ENCODE measurements at regions not wholly inside any gene's neighbourhood (a gene's known extent, or its start where the extent isn't known, plus 50 kb on each side); places are given as distances from the start of the nearest gene placed in this dataset.

DNA sequence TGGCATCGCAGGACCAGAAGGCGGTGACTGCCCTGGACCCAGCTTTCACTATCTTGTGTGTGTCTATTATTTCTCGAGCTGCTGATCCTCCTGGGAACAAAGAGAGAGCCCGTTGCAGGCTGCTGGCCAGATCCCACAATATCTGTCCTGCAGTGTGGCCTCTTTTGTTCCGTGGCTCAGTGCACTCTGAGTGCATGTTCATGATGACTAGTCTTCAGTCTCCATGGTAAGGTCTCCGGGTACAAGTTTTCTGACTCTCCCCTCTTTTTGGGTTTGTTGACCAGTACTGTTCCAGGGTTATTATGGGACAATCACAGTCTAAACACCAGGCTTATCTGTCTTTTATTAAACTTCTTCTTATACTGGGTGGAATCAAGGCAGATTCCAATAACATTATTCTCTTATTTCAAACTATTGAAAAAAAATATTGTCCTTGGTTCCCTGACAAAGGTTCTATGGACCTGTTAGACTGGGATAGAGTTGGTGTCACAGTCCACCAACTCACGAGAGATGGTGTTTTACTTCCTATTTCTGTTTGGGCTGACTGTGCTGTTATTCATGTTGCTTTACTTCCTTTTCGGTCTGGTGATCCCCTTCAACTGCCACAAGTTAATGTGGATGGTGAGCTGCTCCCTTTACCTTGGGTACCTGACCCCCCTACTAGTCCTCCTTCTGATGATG, 192.9 kb upstream of the ALG10B start:
- Histone ChIP-seq H3K36me3 (ENCODE audit: insufficient read depth, low read length) (no peaks in the 10 kb centered on the region), H3K9me3 (ENCODE audit: control insufficient read depth, insufficient read depth, low read length) (no peaks in the 10 kb centered on the region), H3K4me1 (ENCODE audit: insufficient read depth, low read length) (no peaks in the 10 kb centered on the region), H3K9ac (ENCODE audit: low read depth, low read length) (no peak overlapping the region)

DNA sequence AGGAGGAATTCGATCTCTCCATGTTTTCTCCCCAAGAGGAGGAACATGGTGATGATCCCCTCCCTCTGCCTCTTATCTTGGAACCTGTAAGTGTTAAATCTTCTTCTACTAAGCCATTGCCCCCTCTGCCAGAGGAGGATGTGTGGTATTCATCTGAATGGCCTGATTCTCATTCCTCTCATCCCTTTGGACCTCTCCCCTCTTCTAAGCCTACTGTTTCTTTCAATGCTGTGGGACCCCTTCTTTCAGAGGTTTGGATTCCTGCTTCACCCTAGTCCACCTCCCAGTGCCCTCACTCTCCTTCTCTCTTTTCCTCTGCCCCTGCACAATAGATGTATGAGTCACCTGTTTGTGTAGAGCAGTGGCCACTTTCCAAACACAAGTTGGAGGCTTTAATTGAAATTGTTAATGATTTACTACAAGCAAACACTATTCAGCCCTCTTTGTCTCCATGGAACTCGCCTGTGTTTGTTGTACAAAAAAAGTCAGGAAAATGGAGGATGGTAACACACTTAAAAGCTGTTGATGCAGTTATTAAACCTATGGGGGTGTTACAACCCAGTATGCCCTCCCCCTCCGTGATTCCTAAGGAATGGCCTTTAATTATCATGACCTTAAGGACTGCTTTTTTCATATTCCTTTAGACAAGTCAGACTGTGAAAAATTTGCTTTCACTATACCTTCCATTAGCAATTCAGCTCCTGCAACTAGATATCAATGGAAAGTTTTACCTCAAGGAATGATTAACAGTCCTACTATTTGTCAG, 192.1 kb upstream of the ALG10B start:
- Histone ChIP-seq H3K9me3 (ENCODE audit: control insufficient read depth, insufficient read depth, low read length) (no peaks in the 10 kb centered on the region), H3K4me1 (ENCODE audit: insufficient read depth, low read length) (no peaks in the 10 kb centered on the region), H3K9ac (ENCODE audit: low read depth, low read length) (no peak overlapping the region), H3K36me3 (ENCODE audit: insufficient read depth, low read length) (no peaks in the 10 kb centered on the region)

GRCh38 chr12:38132139-38132538, 184.4 kb upstream of the ALG10B start:
- Histone ChIP-seq H3K4me1 (ENCODE audit: insufficient read depth, low read length) (no peaks in the 10 kb centered on the region), H3K36me3 (ENCODE audit: insufficient read depth, low read length) (no peaks in the 10 kb centered on the region), H3K9ac (ENCODE audit: low read depth, low read length) (no peak overlapping the region), H3K9me3 (ENCODE audit: control insufficient read depth, insufficient read depth, low read length) (no peaks in the 10 kb centered on the region)

DNA sequence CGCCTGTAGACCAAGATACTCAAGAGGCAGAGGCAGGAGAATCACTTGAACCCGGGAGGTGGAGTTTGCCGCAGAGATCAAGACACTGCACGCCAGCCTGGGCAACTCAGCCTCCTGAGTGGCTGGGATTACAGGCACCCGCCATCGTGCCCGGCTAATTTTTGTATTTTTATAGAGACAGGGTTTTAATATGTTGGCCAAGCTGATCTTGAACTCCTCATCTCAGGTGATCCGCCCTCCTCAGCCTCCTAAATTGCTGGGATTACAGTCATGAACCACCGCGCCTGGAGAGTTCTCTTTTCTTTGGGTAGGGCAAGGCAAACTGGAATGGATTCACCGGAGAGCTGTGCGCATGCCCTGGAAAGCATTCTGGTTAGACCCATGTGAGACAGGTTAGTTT, 179.3 kb upstream of the ALG10B start:
- Histone ChIP-seq H3K9me3 (ENCODE audit: control insufficient read depth, insufficient read depth, low read length) (no peaks in the 10 kb centered on the region), H3K36me3 (ENCODE audit: insufficient read depth, low read length) (no peaks in the 10 kb centered on the region), H3K4me1 (ENCODE audit: insufficient read depth, low read length) (no peaks in the 10 kb centered on the region), H3K9ac (ENCODE audit: low read depth, low read length) (no peak overlapping the region)

DNA sequence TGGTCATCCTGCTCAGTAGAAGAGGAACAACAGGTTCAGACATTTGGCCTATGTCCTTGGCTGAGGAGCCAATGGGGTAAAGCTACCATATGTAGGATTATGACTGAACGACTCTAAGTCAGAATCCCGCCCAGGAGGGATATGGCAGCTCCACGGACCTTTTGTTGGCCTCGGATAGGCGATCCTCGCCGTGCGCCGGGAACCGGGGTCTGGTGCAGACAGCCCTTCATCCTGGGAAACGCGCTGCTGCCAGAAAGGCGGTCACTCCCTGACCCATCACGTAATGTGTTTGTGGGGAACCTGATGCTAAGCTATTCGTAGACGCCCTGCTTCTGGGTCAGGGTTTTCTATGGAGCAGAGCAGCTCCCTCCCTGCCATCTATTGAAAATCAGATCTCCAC, 178.9 kb upstream of the ALG10B start:
- Histone ChIP-seq H3K9ac (ENCODE audit: low read depth, low read length) (peak overlapping the region; percentile 73; the same call in 1 of the 2 replicates), H3K36me3 (ENCODE audit: insufficient read depth, low read length) (no peaks in the 10 kb centered on the region), H3K4me1 (ENCODE audit: insufficient read depth, low read length) (no peaks in the 10 kb centered on the region), H3K9me3 (ENCODE audit: control insufficient read depth, insufficient read depth, low read length) (no peaks in the 10 kb centered on the region)

- Histone ChIP-seq H3K9ac (ENCODE audit: low read depth, low read length) (peak overlapping the region; percentile 73), H3K36me3 (ENCODE audit: insufficient read depth, low read length) (no peaks in the 10 kb centered on the region), H3K9me3 (ENCODE audit: control insufficient read depth, insufficient read depth, low read length) (no peaks in the 10 kb centered on the region), H3K4me1 (ENCODE audit: insufficient read depth, low read length) (no peaks in the 10 kb centered on the region)
Observed at GRCh38 chr12:38138225-38139221, 178.1 kb upstream of the ALG10B start.

DNA sequence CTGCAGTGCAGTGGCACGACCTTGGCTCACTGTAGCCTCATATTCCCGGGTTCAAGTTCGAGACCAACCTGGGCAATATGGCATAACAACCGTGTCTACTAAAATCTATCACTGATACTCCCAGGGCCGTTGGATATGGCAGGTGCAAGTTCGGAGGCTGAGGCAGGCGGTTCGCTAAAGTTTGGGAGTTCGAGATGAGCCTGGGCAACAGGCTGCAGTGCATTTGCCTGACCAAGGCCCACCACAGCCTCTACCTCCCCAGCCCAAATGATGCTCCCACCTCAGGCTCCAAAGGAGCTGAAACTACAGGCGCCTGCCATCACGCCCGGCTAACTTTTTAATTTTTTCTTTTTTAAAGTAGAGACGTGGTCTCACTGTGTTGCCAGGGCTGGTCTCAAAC, 177.1 kb upstream of the ALG10B start:
- H3K9me3 ChIP-seq (ENCODE audit: control insufficient read depth, insufficient read depth, low read length) = no peaks in the 10 kb centered on the region

GRCh38 chr12:38141239-38141638, 175.3 kb upstream of the ALG10B start:
- no peaks in the 10 kb centered on the region for H3K4me1 ChIP-seq (ENCODE audit: insufficient read depth, low read length)
- H3K9ac ChIP-seq (ENCODE audit: low read depth, low read length) = no peak overlapping the region
- H3K36me3 ChIP-seq (ENCODE audit: insufficient read depth, low read length) = no peaks in the 10 kb centered on the region
- H3K9me3 ChIP-seq (ENCODE audit: control insufficient read depth, insufficient read depth, low read length) = no peaks in the 10 kb centered on the region

More for the DNA sequence above, 177.1 kb upstream of the ALG10B start:
- no peaks in the 10 kb centered on the region for H3K4me1 ChIP-seq (ENCODE audit: insufficient read depth, low read length)
- no peaks in the 10 kb centered on the region for H3K36me3 ChIP-seq (ENCODE audit: insufficient read depth, low read length)
- H3K9ac ChIP-seq (ENCODE audit: low read depth, low read length) = no peak overlapping the region

- Histone ChIP-seq H3K36me3 (ENCODE audit: insufficient read depth, low read length) (no peaks in the 10 kb centered on the region), H3K9me3 (ENCODE audit: control insufficient read depth, insufficient read depth, low read length) (no peaks in the 10 kb centered on the region), H3K9ac (ENCODE audit: low read depth, low read length) (no peak overlapping the region), H3K4me1 (ENCODE audit: insufficient read depth, low read length) (no peaks in the 10 kb centered on the region)
Observed at GRCh38 chr12:38141861-38142260, 174.7 kb upstream of the ALG10B start.

DNA sequence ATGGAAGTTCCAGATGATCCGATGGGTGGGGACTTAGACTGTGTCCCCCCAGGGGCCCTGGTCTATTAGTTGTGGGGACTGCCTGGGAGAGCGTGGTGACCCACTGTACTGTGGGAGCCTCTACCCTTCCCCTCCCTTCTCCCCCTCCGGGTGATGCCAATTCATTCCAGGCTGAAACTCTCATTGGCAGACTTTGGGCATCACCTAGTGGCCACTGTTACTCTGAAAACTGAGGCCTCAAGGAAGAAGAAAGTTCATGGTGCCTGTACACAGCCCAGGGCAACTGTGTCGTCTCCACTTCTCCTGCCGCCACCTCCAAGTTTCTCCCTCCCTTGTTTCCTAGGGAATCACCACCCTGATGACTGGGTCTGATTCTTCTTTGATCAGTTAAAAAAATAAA, 173.6 kb upstream of the ALG10B start:
- Histone ChIP-seq H3K9me3 (ENCODE audit: control insufficient read depth, insufficient read depth, low read length) (no peaks in the 10 kb centered on the region), H3K36me3 (ENCODE audit: insufficient read depth, low read length) (no peaks in the 10 kb centered on the region), H3K4me1 (ENCODE audit: insufficient read depth, low read length) (no peaks in the 10 kb centered on the region), H3K9ac (ENCODE audit: low read depth, low read length) (no peak overlapping the region)

DNA sequence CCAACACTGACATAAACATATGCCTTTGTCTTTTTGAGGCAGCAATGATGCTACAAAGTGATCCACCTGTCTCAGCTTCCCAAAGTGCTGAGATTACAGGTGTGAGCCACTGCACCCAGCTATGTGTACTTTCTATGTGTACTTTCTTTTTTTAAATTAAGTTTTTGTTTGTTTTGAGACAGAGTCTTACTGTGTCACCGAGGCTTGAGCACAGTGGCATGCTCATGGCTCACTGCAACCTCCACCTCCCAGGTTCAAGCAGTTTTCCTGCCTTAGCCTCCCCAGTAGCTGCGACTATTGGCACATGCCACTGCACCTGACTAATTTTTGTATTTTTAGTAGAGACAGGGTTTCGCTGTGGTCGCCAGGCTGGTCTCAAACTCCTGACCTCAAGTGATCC, 172.5 kb upstream of the ALG10B start:
- Histone ChIP-seq H3K36me3 (ENCODE audit: insufficient read depth, low read length) (no peaks in the 10 kb centered on the region), H3K4me1 (ENCODE audit: insufficient read depth, low read length) (no peaks in the 10 kb centered on the region), H3K9me3 (ENCODE audit: control insufficient read depth, insufficient read depth, low read length) (no peaks in the 10 kb centered on the region), H3K9ac (ENCODE audit: low read depth, low read length) (no peak overlapping the region)

GRCh38 chr12:38144601-38145436, 171.8 kb upstream of the ALG10B start:
- no peaks in the 10 kb centered on the region for H3K9me3 ChIP-seq (ENCODE audit: control insufficient read depth, insufficient read depth, low read length)
- H3K36me3 ChIP-seq (ENCODE audit: insufficient read depth, low read length) = no peaks in the 10 kb centered on the region
- H3K4me1 ChIP-seq (ENCODE audit: insufficient read depth, low read length) = no peaks in the 10 kb centered on the region
- H3K9ac ChIP-seq (ENCODE audit: low read depth, low read length) = no peak overlapping the region

DNA sequence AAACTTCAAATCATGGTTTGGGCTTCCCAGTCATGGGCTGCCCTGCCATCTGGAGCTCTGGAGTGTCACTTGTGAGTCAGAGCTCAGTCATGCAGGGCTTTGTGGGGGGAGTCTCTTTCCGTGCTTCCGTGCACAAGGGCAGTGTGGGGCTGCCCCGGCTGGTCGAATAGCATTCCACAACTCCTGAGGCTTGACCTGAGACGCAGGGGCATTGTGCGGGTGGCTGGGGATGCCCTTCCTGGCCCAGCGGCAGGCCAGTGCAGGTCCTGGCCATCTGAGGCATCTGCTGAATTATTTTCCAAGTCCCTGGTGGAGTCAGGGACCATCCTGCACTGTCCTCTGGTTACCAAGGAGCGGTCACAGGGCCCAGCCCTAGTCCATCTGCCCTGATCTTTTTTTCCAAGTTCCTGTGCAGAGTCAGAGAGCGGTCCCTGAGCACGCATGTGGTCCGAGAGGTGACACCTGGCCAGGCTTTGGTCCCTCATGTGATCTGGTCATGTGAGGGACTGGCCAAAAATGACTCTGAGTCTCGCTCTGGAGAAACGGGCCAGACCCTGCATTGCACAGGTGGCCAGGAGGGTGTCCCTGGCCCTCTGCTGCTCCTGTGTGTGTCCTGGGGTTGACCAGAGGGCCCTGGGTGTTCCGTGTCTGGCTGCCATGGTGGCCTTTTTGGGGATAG, 167.0 kb upstream of the ALG10B start:
- H3K9me3 ChIP-seq (ENCODE audit: control insufficient read depth, insufficient read depth, low read length) = no peaks in the 10 kb centered on the region
- no peak overlapping the region for H3K9ac ChIP-seq (ENCODE audit: low read depth, low read length)

More for the DNA sequence above, 167.0 kb upstream of the ALG10B start:
- H3K36me3 ChIP-seq (ENCODE audit: insufficient read depth, low read length) = no peaks in the 10 kb centered on the region
- no peaks in the 10 kb centered on the region for H3K4me1 ChIP-seq (ENCODE audit: insufficient read depth, low read length)

Data from ES-I3 (cell line).